SK-N-SH (cell line): ENCODE measurements at regions not wholly inside any gene's neighbourhood (a gene's known extent, or its start where the extent isn't known, plus 50 kb on each side); places are given as distances from the start of the nearest gene placed in this dataset.

ENCODE experiments used
- CTCF ChIA-PET: fragments of 300-600, 350-600 bp; formaldehyde crosslinking; extraction: SDS; loops from one replicate; lab custom pipeline; 2021; lab: Yijun Ruan, JAX
- POLR2A ChIA-PET: fragments of 350-600 bp; sonication (Branson Sonifier 250); formaldehyde crosslinking; extraction: SDS; loops from one replicate; lab custom pipeline; 2020; ENCODE audit warnings: antibody characterized with exemption, inconsistent platforms; lab: Yijun Ruan, JAX
- DNase-seq: peaks from one replicate; pipeline ENCODE4 v3.0.0; 2012
- H2AFZ ChIP-seq: fragments of 200-600 bp; sonication (generic); 2 replicates; pipeline ENCODE4 v1.8.1; 2016; ENCODE audit warnings: antibody characterized with exemption, mild to moderate bottlenecking, low read depth
- H3F3A ChIP-seq: fragments of 200-600 bp; sonication (generic); replicated peaks from 2 replicates; pipeline ENCODE3; 2016; ENCODE audit warnings: antibody characterized with exemption, mild to moderate bottlenecking; ENCODE audit not compliant: insufficient read depth
- H3K27ac ChIP-seq, 2 experiments: fragments of 200-500 bp in 1 of 2; fragments of 200-600 bp in 1 of 2; sonication (Bioruptor generic) in 1 of 2; sonication (generic), shearing (Covaris generic) in 1 of 2; 2 replicates each; pipeline versions ENCODE4 v1.5.1 to v1.6.1; 2014 to 2016; ENCODE audit warnings: low read depth in 2 of 2, inconsistent platforms in 1 of 2, low read length in 1 of 2, mild to moderate bottlenecking in 1 of 2, mixed read lengths in 1 of 2
- H3K27me3 ChIP-seq: fragments of 200-600 bp; sonication (generic), shearing (Covaris generic); 2 replicates; pipeline ENCODE4 v1.6.1; 2016; ENCODE audit warnings: mixed run types; ENCODE audit not compliant: insufficient read depth
- H3K36me3 ChIP-seq, 2 experiments: fragments of 200-500 bp in 1 of 2; fragments of 200-600 bp in 1 of 2; sonication (Bioruptor generic) in 1 of 2; sonication (generic) in 1 of 2; replicated peaks in 1 of 2; 2 replicates each; pipeline versions ENCODE3 to v1.5.1; 2014 to 2016; ENCODE audit warnings: low read length in 1 of 2, mild to moderate bottlenecking in 1 of 2; ENCODE audit not compliant: insufficient read depth in 2 of 2, control insufficient read depth in 1 of 2
- H3K4me1 ChIP-seq, 2 experiments: fragments of 200-500 bp in 1 of 2; fragments of 200-600 bp in 1 of 2; sonication (Bioruptor generic) in 1 of 2; sonication (generic), shearing (Covaris generic) in 1 of 2; 2 replicates each; pipeline versions ENCODE4 v1.5.1 to v1.6.1; 2014 to 2016; ENCODE audit warnings: low read depth in 1 of 2, low read length in 1 of 2, mixed run types in 1 of 2; ENCODE audit not compliant: insufficient read depth in 2 of 2, control insufficient read depth in 1 of 2
- H3K4me2 ChIP-seq: fragments of 200-600 bp; sonication (generic), shearing (Covaris generic); 2 replicates; pipeline ENCODE4 v1.6.1; 2017; ENCODE audit warnings: mixed run types
- H3K4me3 ChIP-seq, 2 experiments: fragments of 200-500 bp in 1 of 2; fragments of 200-600 bp in 1 of 2; sonication (Bioruptor generic) in 1 of 2; sonication (generic), shearing (Covaris generic) in 1 of 2; 2 replicates each; pipeline versions ENCODE4 v1.5.1 to v1.8.1; 2014 to 2016; ENCODE audit warnings: low read depth in 2 of 2, inconsistent platforms in 1 of 2, low read length in 1 of 2, mild to moderate bottlenecking in 1 of 2, mixed read lengths in 1 of 2, moderate library complexity in 1 of 2
- H3K79me2 ChIP-seq: fragments of 200-600 bp; sonication (generic); 2 replicates; pipeline ENCODE4 v1.8.1; 2017; ENCODE audit warnings: mild to moderate bottlenecking; ENCODE audit not compliant: insufficient read depth
- H3K9ac ChIP-seq: fragments of 200-600 bp; sonication (generic); 2 replicates; pipeline ENCODE4 v1.6.1; 2017; ENCODE audit warnings: mixed run types
- H3K9me2 ChIP-seq: fragments of 200-600 bp; sonication (generic); 2 replicates; pipeline ENCODE4 v1.6.1; 2017; ENCODE audit warnings: mixed run types
- H3K9me3 ChIP-seq: fragments of 200-600 bp; sonication (generic); 2 replicates; pipeline ENCODE4 v1.6.1; 2017; ENCODE audit warnings: mixed run types, mild to moderate bottlenecking, moderate library complexity
- H4K20me1 ChIP-seq: fragments of 200-600 bp; sonication (generic); 2 replicates; pipeline ENCODE4 v1.6.1; 2017; ENCODE audit warnings: mild to moderate bottlenecking, mixed run types; ENCODE audit not compliant: insufficient read depth
- CHD2 ChIP-seq: fragments of 150-350 bp; IDR thresholded peaks from 2 replicates; pipeline ENCODE4 v1.6.1; 2018; ENCODE audit warnings: low read length; ENCODE audit not compliant: partially characterized antibody
- EZH2phosphoT487 ChIP-seq: fragments of 200-600 bp; sonication (generic); IDR thresholded peaks from 2 replicates; pipeline ENCODE4 v1.6.1; 2017; ENCODE audit warnings: low read depth, mixed run types, mild to moderate bottlenecking, antibody characterized with exemption, moderate library complexity, borderline replicate concordance
- FOSL2 ChIP-seq: IDR thresholded peaks from 2 replicates; pipeline ENCODE4 v1.4.0; 2012; ENCODE audit warnings: low read depth, mild to moderate bottlenecking, moderate library complexity, borderline replicate concordance
- FOXM1 ChIP-seq: IDR thresholded peaks from 2 replicates; pipeline ENCODE4 v1.4.0; 2012; ENCODE audit warnings: low read depth, mild to moderate bottlenecking
- GABPA ChIP-seq: IDR thresholded peaks from 2 replicates; pipeline ENCODE4 v1.4.0; 2012; ENCODE audit warnings: low read depth, mild to moderate bottlenecking
- GATA2 ChIP-seq: sonication (generic); formaldehyde crosslinking; IDR thresholded peaks from 2 replicates; pipeline ENCODE4 v1.5.0; 2020; ENCODE audit warnings: mild to moderate bottlenecking, missing genetic modification reagents
- IRF3 ChIP-seq: fragments of 150-350 bp; IDR thresholded peaks from 2 replicates; pipeline ENCODE4 v1.6.1; 2016; ENCODE audit warnings: mild to moderate bottlenecking, low read depth, low read length
- JUND ChIP-seq: IDR thresholded peaks from 2 replicates; pipeline ENCODE4 v1.4.0; 2012
- MXI1 ChIP-seq: IDR thresholded peaks from 2 replicates; pipeline ENCODE4 v1.6.1; 2012; ENCODE audit warnings: mild to moderate bottlenecking, low read depth, low read length, improper control_type of control experiment
- NFIC ChIP-seq: IDR thresholded peaks from 2 replicates; pipeline ENCODE4 v1.4.0; 2012; ENCODE audit warnings: borderline replicate concordance
- NRF1 ChIP-seq: IDR thresholded peaks from 2 replicates; pipeline ENCODE4 v1.6.1; 2012; ENCODE audit warnings: low read depth, mild to moderate bottlenecking, low read length
- RAD21 ChIP-seq: IDR thresholded peaks from 2 replicates; pipeline ENCODE4 v1.6.1; 2012; ENCODE audit warnings: mild to moderate bottlenecking, low read length
- RCOR1 ChIP-seq: fragments of 150-350 bp; IDR thresholded peaks from 2 replicates; pipeline ENCODE4 v1.6.1; 2017; ENCODE audit warnings: antibody characterized with exemption, low read length
- RXRA ChIP-seq: IDR thresholded peaks from 2 replicates; pipeline ENCODE4 v1.4.0; 2012; ENCODE audit warnings: low read depth, mild to moderate bottlenecking, borderline replicate concordance
- SIN3A ChIP-seq: IDR thresholded peaks from 2 replicates; pipeline ENCODE4 v1.6.1; 2012; ENCODE audit warnings: low read depth, mild to moderate bottlenecking, low read length, moderate library complexity, borderline replicate concordance
- TCF12 ChIP-seq: IDR thresholded peaks from 2 replicates; pipeline ENCODE4 v1.4.0; 2012
- USF1 ChIP-seq: IDR thresholded peaks from 2 replicates; pipeline ENCODE4 v1.4.0; 2012; ENCODE audit warnings: low read depth, borderline replicate concordance
- YY1 ChIP-seq: IDR thresholded peaks from 2 replicates; pipeline ENCODE4 v1.4.0; 2012; ENCODE audit warnings: low read depth, mild to moderate bottlenecking
- ZBTB33 ChIP-seq: IDR thresholded peaks from 2 replicates; pipeline ENCODE4 v1.4.0; 2012; ENCODE audit warnings: low read depth, borderline replicate concordance
- WGBS: methylation state at CpG from one replicate; pipeline ENCODE4 v1.1.6; 2017; ENCODE audit warnings: low lambda C conversion rate; 5-methylcytosine and 5-hydroxymethylcytosine counted together
- TF ChIP-seq, protein P1 (sequence below): IDR thresholded peaks from 2 replicates; pipeline ENCODE4; 2012
- TF ChIP-seq, protein P2 (sequence below): fragments of 150-350 bp; IDR thresholded peaks from 2 replicates; pipeline ENCODE4 v1.6.1; 2017; ENCODE audit warnings: antibody characterized with exemption, low read length, low read depth, borderline replicate concordance

DNA sequence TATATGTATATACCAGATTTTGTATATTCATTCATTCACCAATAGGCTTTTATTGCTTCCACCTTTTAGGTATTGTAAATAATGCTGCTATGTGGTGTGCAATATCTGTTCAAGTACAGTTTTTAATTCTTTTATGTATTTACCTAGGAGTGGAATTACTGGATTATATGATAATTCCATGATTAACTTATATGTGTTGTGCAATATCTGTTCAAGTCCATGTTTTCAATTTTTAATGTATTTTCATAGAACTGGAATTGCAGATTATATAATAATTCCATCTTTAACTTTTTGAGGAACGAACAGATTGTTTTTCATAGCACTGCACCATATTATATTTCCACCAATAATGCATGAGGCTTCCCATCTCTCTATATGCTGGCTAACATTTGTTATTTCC lies 50.6 kb upstream of the L3MBTL4 start:
- Histone ChIP-seq H3K27me3 (no peaks in the 10 kb centered on the region), H4K20me1 (no peaks in the 10 kb centered on the region), H3K79me2 (no peaks in the 10 kb centered on the region), H3K9ac (no peak overlapping the region), H3K36me3 (no peaks in the 10 kb centered on the region), H3K4me1 (no peaks in the 10 kb centered on the region), H3K9me2 (no peaks in the 10 kb centered on the region), H3F3A (no peaks in the 10 kb centered on the region), H3K27ac (no peak overlapping the region), H3K9me3 (no peaks in the 10 kb centered on the region), H3K4me3 (no peak overlapping the region), H2AFZ (no peak overlapping the region), H3K4me2 (no peak overlapping the region)
- POLR2A ChIA-PET, result no interaction called here
- TF ChIP-seq RCOR1 (no peak), CHD2 (no peak), JUND (no peak), NRF1 (no peak), RAD21 (no peak), MXI1 (no peak), SIN3A (no peak), NFIC (no peak), FOSL2 (no peak), EZH2phosphoT487 (no peak), TCF12 (no peak), ZBTB33 (no peak), YY1 (no peak), RXRA (no peak)
- TF ChIP-seq, protein P1, sequence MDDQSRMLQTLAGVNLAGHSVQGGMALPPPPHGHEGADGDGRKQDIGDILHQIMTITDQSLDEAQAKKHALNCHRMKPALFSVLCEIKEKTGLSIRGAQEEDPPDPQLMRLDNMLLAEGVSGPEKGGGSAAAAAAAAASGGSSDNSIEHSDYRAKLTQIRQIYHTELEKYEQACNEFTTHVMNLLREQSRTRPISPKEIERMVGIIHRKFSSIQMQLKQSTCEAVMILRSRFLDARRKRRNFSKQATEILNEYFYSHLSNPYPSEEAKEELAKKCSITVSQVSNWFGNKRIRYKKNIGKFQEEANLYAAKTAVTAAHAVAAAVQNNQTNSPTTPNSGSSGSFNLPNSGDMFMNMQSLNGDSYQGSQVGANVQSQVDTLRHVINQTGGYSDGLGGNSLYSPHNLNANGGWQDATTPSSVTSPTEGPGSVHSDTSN, result no peak
- TF ChIP-seq, protein P2, sequence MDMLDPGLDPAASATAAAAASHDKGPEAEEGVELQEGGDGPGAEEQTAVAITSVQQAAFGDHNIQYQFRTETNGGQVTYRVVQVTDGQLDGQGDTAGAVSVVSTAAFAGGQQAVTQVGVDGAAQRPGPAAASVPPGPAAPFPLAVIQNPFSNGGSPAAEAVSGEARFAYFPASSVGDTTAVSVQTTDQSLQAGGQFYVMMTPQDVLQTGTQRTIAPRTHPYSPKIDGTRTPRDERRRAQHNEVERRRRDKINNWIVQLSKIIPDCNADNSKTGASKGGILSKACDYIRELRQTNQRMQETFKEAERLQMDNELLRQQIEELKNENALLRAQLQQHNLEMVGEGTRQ, result no peak
- DNase-seq, result no peak
- CTCF ChIA-PET, result no interaction called here
- 7% methylated on average over 1 of the region's 1 CpG for WGBS

DNA sequence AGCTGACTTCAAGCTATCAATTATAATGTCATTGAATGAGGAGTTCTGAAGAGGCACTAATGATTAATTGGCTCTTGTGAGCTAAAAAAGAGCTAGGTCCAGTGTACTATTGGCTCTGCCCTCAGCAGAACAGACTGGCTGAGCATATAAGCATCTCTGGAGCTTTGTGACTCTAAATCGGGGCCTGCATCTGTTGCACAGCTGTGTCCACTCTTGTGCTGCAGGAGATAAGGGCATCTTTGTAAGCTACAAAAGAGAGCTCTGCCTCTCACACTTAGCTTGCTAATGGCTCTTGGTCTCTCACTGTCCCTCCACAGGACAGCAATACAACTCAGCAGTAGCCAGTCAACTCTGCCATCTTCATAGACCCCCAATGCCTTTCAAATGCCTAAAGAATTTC lies 61.5 kb upstream of the L3MBTL4 start:
- H3K4me1 ChIP-seq, result peaks cover 0 to 14% of the 10 kb centered on the region in 2 experiments; a peak in 2 of 4 replicates
- H3F3A ChIP-seq, result no peaks in the 10 kb centered on the region
- CTCF ChIA-PET, result interaction anchor here (0.6 to 1.5 kb wide), 4 partner anchors 10 to 608 kb away, joined by 3 to 4 read pairs (median 3); no protein-coding TSS in a partner anchor
- peak overlapping the region in 1 of 2 experiments; percentile 34; a peak in 2 of 4 replicates for H3K27ac ChIP-seq
- H2AFZ ChIP-seq, result no peak overlapping the region
- no peak overlapping the region for H3K9ac ChIP-seq
- no peak overlapping the region for H3K4me2 ChIP-seq
- H3K9me2 ChIP-seq, result no peaks in the 10 kb centered on the region
- H3K27me3 ChIP-seq, result no peaks in the 10 kb centered on the region
- POLR2A ChIA-PET, result interaction anchor here (0.8 kb wide), 1 partner anchor 16 kb away, joined by 3 read pairs; no protein-coding TSS in a partner anchor
- no peak overlapping the region for H3K4me3 ChIP-seq
- no peaks in the 10 kb centered on the region for H3K36me3 ChIP-seq
- H4K20me1 ChIP-seq, result no peaks in the 10 kb centered on the region
- H3K9me3 ChIP-seq, result no peaks in the 10 kb centered on the region
- WGBS, result 0% methylated on average over 1 of the region's 1 CpG
- DNase-seq, result peak; percentile 68
- TF ChIP-seq FOXM1, result no peak
- peak; percentile 45 for TF ChIP-seq CHD2
- TF ChIP-seq GATA2, result peak; percentile 72
- peak; percentile 74 for TF ChIP-seq RCOR1
- TF ChIP-seq USF1, result no peak
- TF ChIP-seq GABPA, result no peak
- TF ChIP-seq IRF3, result no peak
- no peaks in the 10 kb centered on the region for H3K79me2 ChIP-seq
